ENCODE measurements at regions not wholly inside any gene's neighbourhood (a gene's known extent, or its start where the extent isn't known, plus 50 kb on each side); places are given as distances from the start of the nearest gene placed in this dataset.

DNA sequence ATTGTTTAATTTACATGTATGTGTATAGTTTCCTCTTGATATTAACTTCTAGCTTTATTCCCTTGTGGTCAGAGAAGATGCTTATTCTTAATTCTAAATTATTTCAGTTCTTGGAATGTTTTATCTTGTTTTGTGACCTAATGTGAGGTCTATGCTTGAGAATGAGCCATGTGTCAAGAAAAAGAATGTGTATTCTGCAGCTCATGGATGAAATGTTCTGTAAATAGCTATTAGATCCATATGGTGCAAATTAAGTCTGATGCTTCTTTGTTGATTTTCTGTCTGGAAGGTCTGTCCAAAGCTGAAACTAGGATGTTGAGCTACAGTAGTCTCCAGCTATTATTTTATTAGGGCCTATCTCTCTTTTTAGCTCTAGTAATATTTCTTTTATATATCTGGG lies 187.3 kb upstream of the RASGEF1B start:
- TF ChIP-seq, protein P1, sequence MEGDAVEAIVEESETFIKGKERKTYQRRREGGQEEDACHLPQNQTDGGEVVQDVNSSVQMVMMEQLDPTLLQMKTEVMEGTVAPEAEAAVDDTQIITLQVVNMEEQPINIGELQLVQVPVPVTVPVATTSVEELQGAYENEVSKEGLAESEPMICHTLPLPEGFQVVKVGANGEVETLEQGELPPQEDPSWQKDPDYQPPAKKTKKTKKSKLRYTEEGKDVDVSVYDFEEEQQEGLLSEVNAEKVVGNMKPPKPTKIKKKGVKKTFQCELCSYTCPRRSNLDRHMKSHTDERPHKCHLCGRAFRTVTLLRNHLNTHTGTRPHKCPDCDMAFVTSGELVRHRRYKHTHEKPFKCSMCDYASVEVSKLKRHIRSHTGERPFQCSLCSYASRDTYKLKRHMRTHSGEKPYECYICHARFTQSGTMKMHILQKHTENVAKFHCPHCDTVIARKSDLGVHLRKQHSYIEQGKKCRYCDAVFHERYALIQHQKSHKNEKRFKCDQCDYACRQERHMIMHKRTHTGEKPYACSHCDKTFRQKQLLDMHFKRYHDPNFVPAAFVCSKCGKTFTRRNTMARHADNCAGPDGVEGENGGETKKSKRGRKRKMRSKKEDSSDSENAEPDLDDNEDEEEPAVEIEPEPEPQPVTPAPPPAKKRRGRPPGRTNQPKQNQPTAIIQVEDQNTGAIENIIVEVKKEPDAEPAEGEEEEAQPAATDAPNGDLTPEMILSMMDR (IDR thresholded peaks at IDR 0.05; ENCODE audit: low read length), result no peak
- TF ChIP-seq EZH2 (IDR thresholded peaks at IDR 0.05; ENCODE audit: borderline replicate concordance, low read length), result no peak

Data from OCI-LY1 (cell line).